H1 (cell line): ENCODE measurements at regions not wholly inside any gene's neighbourhood (a gene's known extent, or its start where the extent isn't known, plus 50 kb on each side); places are given as distances from the start of the nearest gene placed in this dataset.

Experiments
- CTCF ChIA-PET: fragments of 300-600 bp; sonication (Branson Sonifier 250); formaldehyde crosslinking; loops from one replicate; lab custom pipeline; 2021; ENCODE audit not compliant: partially characterized antibody; lab: Charles Lee
- POLR2A ChIA-PET: fragments of 300-600 bp; sonication (Branson Sonifier 250); formaldehyde crosslinking; loops from one replicate; lab custom pipeline; 2021; ENCODE audit warnings: inconsistent platforms; ENCODE audit not compliant: partially characterized antibody; lab: Charles Lee
- DNase-seq, 2 experiments: peaks; one replicate each; pipeline versions ENCODE4 v3.0.0 to v3.0.0-alpha.2; 2010 to 2022; ENCODE audit warnings: low spot score in 2 of 2, low read depth in 1 of 2, mixed read lengths in 1 of 2
- FAIRE-seq: peaks from 2 replicates; lab custom pipeline; 2011; peaks lifted over from hg19 to GRCh38; lab: Jason Lieb, UNC
- H2AFZ ChIP-seq: 2 replicates; pipeline ENCODE4 v1.8.1; 2012; ENCODE audit warnings: low read length, inconsistent platforms
- H2AK5ac ChIP-seq: 2 replicates; pipeline ENCODE4 v1.6.1; 2013; ENCODE audit warnings: low read depth, low read length
- H2BK120ac ChIP-seq: replicated peaks from 2 replicates; pipeline ENCODE3; 2013; ENCODE audit warnings: low read depth, low read length, inconsistent platforms
- H2BK12ac ChIP-seq: 2 replicates; pipeline ENCODE4 v1.6.1; 2013; ENCODE audit warnings: low read depth, low read length
- H2BK15ac ChIP-seq: 2 replicates; pipeline ENCODE4 v1.6.1; 2013; ENCODE audit warnings: low read length
- H2BK20ac ChIP-seq: 2 replicates; pipeline ENCODE4 v1.6.1; 2013; ENCODE audit warnings: low read length
- H2BK5ac ChIP-seq: 2 replicates; pipeline ENCODE4 v1.6.1; 2013; ENCODE audit warnings: low read depth, low read length
- H3K14ac ChIP-seq: 2 replicates; pipeline ENCODE4 v1.6.1; 2013; ENCODE audit warnings: inconsistent platforms; ENCODE audit not compliant: insufficient read length
- H3K18ac ChIP-seq: 2 replicates; pipeline ENCODE4 v1.6.1; 2013; ENCODE audit warnings: low read length; ENCODE audit errors: extremely low read depth
- H3K23ac ChIP-seq: 2 replicates; pipeline ENCODE4 v1.6.1; 2013; ENCODE audit warnings: inconsistent platforms; ENCODE audit not compliant: insufficient read length
- H3K23me2 ChIP-seq: 2 replicates; pipeline ENCODE4 v1.6.1; 2013; ENCODE audit warnings: low read depth, low read length
- H3K27ac ChIP-seq: 2 replicates; pipeline ENCODE4 v1.6.1; 2011; ENCODE audit warnings: low read depth, low read length, inconsistent platforms
- H3K27me3 ChIP-seq, 4 experiments: replicated peaks in 1 of 4; 1 replicate in 1 of 4; 2 replicates in 3 of 4; pipeline versions ENCODE4 v1.6.1 to v1.8.1; 2011 to 2013; ENCODE audit warnings: low read length in 3 of 4, mild to moderate bottlenecking in 3 of 4, inconsistent platforms in 2 of 4, mixed read lengths in 2 of 4, moderate library complexity in 1 of 4; ENCODE audit not compliant: control insufficient read depth in 3 of 4, insufficient read depth in 3 of 4; ENCODE audit errors: extremely low read depth in 1 of 4
- H3K36me3 ChIP-seq, 4 experiments: 2 replicates each; pipeline versions ENCODE4 v1.6.1 to v1.8.1; 2011 to 2013; ENCODE audit warnings: mild to moderate bottlenecking in 4 of 4, low read length in 3 of 4, moderate library complexity in 2 of 4, control low read depth in 1 of 4, inconsistent platforms in 1 of 4; ENCODE audit not compliant: insufficient read depth in 4 of 4, control insufficient read depth in 2 of 4
- H3K4ac ChIP-seq: replicated peaks from 2 replicates; pipeline ENCODE3; 2013; ENCODE audit warnings: low read length, low read depth, mixed read lengths, inconsistent platforms; ENCODE audit not compliant: insufficient read length
- H3K4me1 ChIP-seq, 4 experiments: replicated peaks in 1 of 4; 1 replicate in 1 of 4; 2 replicates in 3 of 4; pipeline versions ENCODE4 v1.6.1 to v1.8.1; 2011 to 2013; ENCODE audit warnings: low read length in 3 of 4, inconsistent platforms in 2 of 4, mixed read lengths in 1 of 4; ENCODE audit not compliant: insufficient read depth in 4 of 4, control insufficient read depth in 3 of 4
- H3K4me2 ChIP-seq, 2 experiments: 2 replicates each; pipeline versions ENCODE4 v1.6.1 to v1.8.1; 2011 to 2013; ENCODE audit warnings: low read depth in 2 of 2, low read length in 2 of 2, control low read depth in 1 of 2, inconsistent platforms in 1 of 2, mild to moderate bottlenecking in 1 of 2; ENCODE audit not compliant: insufficient read depth in 1 of 2
- H3K4me3 ChIP-seq, 4 experiments: fragments of 200-600, 300-600 bp in 1 of 4; sonication (generic), shearing (Covaris generic), sonication (Bioruptor Twin) in 1 of 4; 2 replicates each; pipeline versions ENCODE4 v1.5.1 to v1.8.1; 2011 to 2016; ENCODE audit warnings: low read length in 4 of 4, low read depth in 3 of 4, control low read depth in 2 of 4, inconsistent platforms in 2 of 4, mild to moderate bottlenecking in 2 of 4, mixed read lengths in 1 of 4, moderate library complexity in 1 of 4; ENCODE audit not compliant: insufficient read depth in 2 of 4; ENCODE audit errors: extremely low read depth in 1 of 4
- H3K56ac ChIP-seq: replicated peaks from 2 replicates; pipeline ENCODE3; 2013; ENCODE audit warnings: low read depth, mild to moderate bottlenecking, mixed read lengths, low read length, inconsistent platforms; ENCODE audit not compliant: insufficient read length
- H3K79me1 ChIP-seq: 2 replicates; pipeline ENCODE4 v1.6.1; 2013; ENCODE audit warnings: low read depth, low read length, control low read depth
- H3K79me2 ChIP-seq, 2 experiments: 2 replicates each; pipeline versions ENCODE4 v1.6.1 to v1.8.1; 2012 to 2013; ENCODE audit warnings: low read length in 2 of 2, mild to moderate bottlenecking in 2 of 2, inconsistent platforms in 1 of 2; ENCODE audit not compliant: insufficient read depth in 2 of 2, control insufficient read depth in 1 of 2
- H3K9ac ChIP-seq, 4 experiments: replicated peaks in 1 of 4; 1 replicate in 1 of 4; 2 replicates in 3 of 4; pipeline versions ENCODE4 v1.6.1 to v1.8.1; 2011 to 2013; ENCODE audit warnings: low read depth in 3 of 4, low read length in 3 of 4, control low read depth in 2 of 4, mild to moderate bottlenecking in 2 of 4, moderate library complexity in 2 of 4, inconsistent platforms in 1 of 4; ENCODE audit errors: extremely low read depth in 1 of 4
- H3K9me3 ChIP-seq, 2 experiments: 2 replicates each; pipeline versions ENCODE4 v1.6.1 to v1.8.1; 2012 to 2013; ENCODE audit warnings: mild to moderate bottlenecking in 2 of 2, moderate library complexity in 2 of 2, control low read depth in 1 of 2, inconsistent platforms in 1 of 2, low read depth in 1 of 2, low read length in 1 of 2, mixed read lengths in 1 of 2; ENCODE audit not compliant: insufficient read depth in 2 of 2
- H4K20me1 ChIP-seq, 2 experiments: replicated peaks in 1 of 2; 2 replicates each; pipeline versions ENCODE3 to v1.8.1; 2011 to 2013; ENCODE audit warnings: inconsistent platforms in 2 of 2, low read length in 2 of 2, mild to moderate bottlenecking in 1 of 2; ENCODE audit not compliant: insufficient read depth in 2 of 2, control insufficient read depth in 1 of 2
- H4K5ac ChIP-seq: 2 replicates; pipeline ENCODE4 v1.6.1; 2013; ENCODE audit warnings: low read length, low read depth, mixed read lengths, inconsistent platforms; ENCODE audit not compliant: insufficient read length
- H4K8ac ChIP-seq: 2 replicates; pipeline ENCODE4 v1.8.0; 2013; ENCODE audit warnings: mild to moderate bottlenecking, moderate library complexity, low read length, inconsistent platforms; ENCODE audit not compliant: insufficient read depth; ENCODE audit errors: extremely low read depth
- H4K91ac ChIP-seq: replicated peaks from 2 replicates; pipeline ENCODE3; 2013; ENCODE audit warnings: low read length, mixed read lengths, inconsistent platforms; ENCODE audit not compliant: insufficient read length
- ASH2L ChIP-seq: fragments of 200-600, 300-600 bp; sonication (generic); IDR thresholded peaks from one replicate; pipeline ENCODE4 v1.7.1; 2017; ENCODE audit warnings: low read length
- EZH2 ChIP-seq: fragments of 200-600 bp; sonication (generic); IDR thresholded peaks from 2 replicates; pipeline ENCODE4 v1.7.1; 2012; ENCODE audit warnings: low read depth, mild to moderate bottlenecking, moderate library complexity, low read length, inconsistent platforms; ENCODE audit not compliant: severe bottlenecking
- GABPA ChIP-seq: IDR thresholded peaks from 2 replicates; pipeline ENCODE4 v1.6.1; 2011; ENCODE audit warnings: mild to moderate bottlenecking, low read length, moderate library complexity, borderline replicate concordance; ENCODE audit not compliant: insufficient read depth
- KDM5A ChIP-seq: fragments of 200-600 bp; IDR thresholded peaks from 2 replicates; pipeline ENCODE4 v1.7.1; 2012; ENCODE audit warnings: mild to moderate bottlenecking, low read length, inconsistent platforms, mixed read lengths
- NRF1 ChIP-seq: IDR thresholded peaks from 2 replicates; pipeline ENCODE4 v1.6.1; 2011; ENCODE audit warnings: mild to moderate bottlenecking, low read depth, low read length, improper control_type of control experiment
- SIN3A ChIP-seq, 2 experiments: IDR thresholded peaks in 1 of 2; conservative IDR thresholded peaks in 1 of 2; 2 replicates each; pipeline ENCODE4 v1.6.1; 2011 to 2012; ENCODE audit warnings: low read length in 2 of 2, improper control_type of control experiment in 1 of 2, low read depth in 1 of 2, mild to moderate bottlenecking in 1 of 2
- SIRT6 ChIP-seq: IDR thresholded peaks from one replicate; pipeline ENCODE4 v1.7.1; 2012; ENCODE audit warnings: low read length, inconsistent platforms
- WGBS, 2 experiments: shearing (Covaris generic) in 1 of 2; methylation state at CpG; one replicate each; pipeline versions ENCODE4 v1.1.6 to v1.1.7; 2013 to 2015; ENCODE audit warnings: low lambda C conversion rate in 2 of 2, mixed read lengths in 2 of 2, inconsistent platforms in 1 of 2, low coverage in 1 of 2, missing lambda C conversion rate in 1 of 2; ENCODE audit not compliant: insufficient replicate concordance in 2 of 2, insufficient coverage in 1 of 2, insufficient read length in 1 of 2; ENCODE audit errors: extremely low coverage in 1 of 2, missing lambda C conversion rate in 1 of 2; 5-methylcytosine and 5-hydroxymethylcytosine counted together

GRCh38 chr3:179503152-179503551, 51.9 kb upstream of the GNB4 start:
- WGBS, 2 experiments: 86% methylated on average over 3 of the region's 3 CpGs; no CpG with 5 or more reads in 1 of the 2 experiments
- no peaks in the 10 kb centered on the region for H3K79me2 ChIP-seq
- no peak overlapping the region for H3K4me3 ChIP-seq
- ChIA-PET POLR2A (no interaction called here), CTCF (no interaction called here)
- no peaks in the 10 kb centered on the region for H3K23me2 ChIP-seq
- no peak overlapping the region for H3K27ac ChIP-seq
- H4K91ac ChIP-seq: no peak overlapping the region
- FAIRE-seq (no peak), DNase-seq (no peak)
- H4K5ac ChIP-seq: no peak overlapping the region
- no peak overlapping the region for H3K14ac ChIP-seq
- H3K9ac ChIP-seq: no peak overlapping the region
- no peak overlapping the region for H3K23ac ChIP-seq
- H3K56ac ChIP-seq: no peak overlapping the region
- H2BK120ac ChIP-seq: no peak overlapping the region
- no peak overlapping the region for H3K18ac ChIP-seq
- no peak overlapping the region for H2AFZ ChIP-seq
- no peaks in the 10 kb centered on the region for H3K9me3 ChIP-seq
- H4K20me1 ChIP-seq: no peaks in the 10 kb centered on the region
- H2BK5ac ChIP-seq: no peak overlapping the region
- H3K4ac ChIP-seq: no peak overlapping the region
- no peaks in the 10 kb centered on the region for H3K4me1 ChIP-seq
- no peak overlapping the region for H4K8ac ChIP-seq
- no peak overlapping the region for H3K4me2 ChIP-seq
- no peak overlapping the region for H2BK12ac ChIP-seq
- no peak overlapping the region for H2BK15ac ChIP-seq
- H3K79me1 ChIP-seq: no peaks in the 10 kb centered on the region
- no peaks in the 10 kb centered on the region for H3K27me3 ChIP-seq
- H3K36me3 ChIP-seq: no peaks in the 10 kb centered on the region
- H2AK5ac ChIP-seq: no peak overlapping the region
- TF ChIP-seq EZH2: no peak
- no peak for TF ChIP-seq ASH2L
- no peak for TF ChIP-seq GABPA
- TF ChIP-seq NRF1: no peak
- TF ChIP-seq SIRT6: no peak
- no peak for TF ChIP-seq KDM5A
- TF ChIP-seq SIN3A (conservative IDR thresholded peaks at IDR 0.05 in 1 of 2, IDR thresholded peaks at IDR 0.05 in 1 of 2; ENCODE audit: low read depth in 1 of 2, low read length in 2 of 2): no peak
- TF ChIP-seq, all 59 proteins: peak for 0
- H2BK20ac ChIP-seq: no peak overlapping the region
